ENCODE measurements at regions not wholly inside any gene's neighbourhood (a gene's known extent, or its start where the extent isn't known, plus 50 kb on each side); places are given as distances from the start of the nearest gene placed in this dataset.

- H3K9ac ChIP-seq (ENCODE audit: low read depth in 1 of 2, low read length in 2 of 2) = no peak overlapping the region
- H3K9me3 ChIP-seq (ENCODE audit: control insufficient read depth in 4 of 4, low read length in 3 of 4) = no peaks in the 10 kb centered on the region
- peaks cover 0 to 6% (median 0%) of the 10 kb centered on the region in 4 donors for H3K27me3 ChIP-seq (ENCODE audit: control insufficient read depth in 4 of 4, insufficient read depth in 4 of 4, low read length in 3 of 4)
- H3K36me3 ChIP-seq (ENCODE audit: control insufficient read depth in 4 of 4, insufficient read depth in 3 of 4, low read depth in 1 of 4, low read length in 3 of 4) = no peaks in the 10 kb centered on the region
- peaks cover 0 to 4% (median 1%) of the 10 kb centered on the region in 4 donors for H3K4me1 ChIP-seq (ENCODE audit: control insufficient read depth in 4 of 4, insufficient read depth in 4 of 4, low read length in 3 of 4)
- TF ChIP-seq NR2F2 (IDR thresholded peaks at IDR 0.05) (no peak), TAF1 (conservative IDR thresholded peaks at IDR 0.05) (no peak), FOXA1 (IDR thresholded peaks at IDR 0.05) (no peak), RXRA (IDR thresholded peaks at IDR 0.05) (no peak), YY1 (IDR thresholded peaks at IDR 0.05) (no peak), GABPA (IDR thresholded peaks at IDR 0.05 in 1 of 2, conservative IDR thresholded peaks at IDR 0.05 in 1 of 2) (no peak), HNF4A (conservative IDR thresholded peaks at IDR 0.05) (no peak), SP1 (IDR thresholded peaks at IDR 0.05) (no peak), MAX (IDR thresholded peaks at IDR 0.05) (no peak), CTCF (IDR thresholded peaks at IDR 0.05; ENCODE audit: low read depth, low read length, missing input control) (no peak), RAD21 (IDR thresholded peaks at IDR 0.05) (no peak), HNF4G (IDR thresholded peaks at IDR 0.05) (no peak), FOXA2 (IDR thresholded peaks at IDR 0.05) (no peak), ATF3 (IDR thresholded peaks at IDR 0.05) (no peak), JUND (IDR thresholded peaks at IDR 0.05) (no peak), EGR1 (IDR thresholded peaks at IDR 0.05; ENCODE audit: low read depth in 2 of 2) (no peak)
- TF ChIP-seq, protein P1, sequence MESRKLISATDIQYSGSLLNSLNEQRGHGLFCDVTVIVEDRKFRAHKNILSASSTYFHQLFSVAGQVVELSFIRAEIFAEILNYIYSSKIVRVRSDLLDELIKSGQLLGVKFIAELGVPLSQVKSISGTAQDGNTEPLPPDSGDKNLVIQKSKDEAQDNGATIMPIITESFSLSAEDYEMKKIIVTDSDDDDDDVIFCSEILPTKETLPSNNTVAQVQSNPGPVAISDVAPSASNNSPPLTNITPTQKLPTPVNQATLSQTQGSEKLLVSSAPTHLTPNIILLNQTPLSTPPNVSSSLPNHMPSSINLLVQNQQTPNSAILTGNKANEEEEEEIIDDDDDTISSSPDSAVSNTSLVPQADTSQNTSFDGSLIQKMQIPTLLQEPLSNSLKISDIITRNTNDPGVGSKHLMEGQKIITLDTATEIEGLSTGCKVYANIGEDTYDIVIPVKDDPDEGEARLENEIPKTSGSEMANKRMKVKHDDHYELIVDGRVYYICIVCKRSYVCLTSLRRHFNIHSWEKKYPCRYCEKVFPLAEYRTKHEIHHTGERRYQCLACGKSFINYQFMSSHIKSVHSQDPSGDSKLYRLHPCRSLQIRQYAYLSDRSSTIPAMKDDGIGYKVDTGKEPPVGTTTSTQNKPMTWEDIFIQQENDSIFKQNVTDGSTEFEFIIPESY (IDR thresholded peaks at IDR 0.05) = no peak
- TF ChIP-seq, protein P2, sequence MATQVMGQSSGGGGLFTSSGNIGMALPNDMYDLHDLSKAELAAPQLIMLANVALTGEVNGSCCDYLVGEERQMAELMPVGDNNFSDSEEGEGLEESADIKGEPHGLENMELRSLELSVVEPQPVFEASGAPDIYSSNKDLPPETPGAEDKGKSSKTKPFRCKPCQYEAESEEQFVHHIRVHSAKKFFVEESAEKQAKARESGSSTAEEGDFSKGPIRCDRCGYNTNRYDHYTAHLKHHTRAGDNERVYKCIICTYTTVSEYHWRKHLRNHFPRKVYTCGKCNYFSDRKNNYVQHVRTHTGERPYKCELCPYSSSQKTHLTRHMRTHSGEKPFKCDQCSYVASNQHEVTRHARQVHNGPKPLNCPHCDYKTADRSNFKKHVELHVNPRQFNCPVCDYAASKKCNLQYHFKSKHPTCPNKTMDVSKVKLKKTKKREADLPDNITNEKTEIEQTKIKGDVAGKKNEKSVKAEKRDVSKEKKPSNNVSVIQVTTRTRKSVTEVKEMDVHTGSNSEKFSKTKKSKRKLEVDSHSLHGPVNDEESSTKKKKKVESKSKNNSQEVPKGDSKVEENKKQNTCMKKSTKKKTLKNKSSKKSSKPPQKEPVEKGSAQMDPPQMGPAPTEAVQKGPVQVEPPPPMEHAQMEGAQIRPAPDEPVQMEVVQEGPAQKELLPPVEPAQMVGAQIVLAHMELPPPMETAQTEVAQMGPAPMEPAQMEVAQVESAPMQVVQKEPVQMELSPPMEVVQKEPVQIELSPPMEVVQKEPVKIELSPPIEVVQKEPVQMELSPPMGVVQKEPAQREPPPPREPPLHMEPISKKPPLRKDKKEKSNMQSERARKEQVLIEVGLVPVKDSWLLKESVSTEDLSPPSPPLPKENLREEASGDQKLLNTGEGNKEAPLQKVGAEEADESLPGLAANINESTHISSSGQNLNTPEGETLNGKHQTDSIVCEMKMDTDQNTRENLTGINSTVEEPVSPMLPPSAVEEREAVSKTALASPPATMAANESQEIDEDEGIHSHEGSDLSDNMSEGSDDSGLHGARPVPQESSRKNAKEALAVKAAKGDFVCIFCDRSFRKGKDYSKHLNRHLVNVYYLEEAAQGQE (IDR thresholded peaks at IDR 0.05) = no peak
- WGBS = 67% methylated on average over 2 of the region's 2 CpGs
- no peak overlapping the region for H3K27ac ChIP-seq (ENCODE audit: low read depth in 1 of 2, low read length in 2 of 2)
- DNase-seq (ENCODE audit: low spot score) = no peak
- H3K4me3 ChIP-seq (ENCODE audit: low read depth in 1 of 3, low read length in 3 of 3) = no peak overlapping the region
These were observed 616.3 kb downstream of the SLCO4C1 start for GRCh38 chr5:101679816-101680215.

Measured in liver (tissue), 8 donors.